ENCODE measurements at regions not wholly inside any gene's neighbourhood (a gene's known extent, or its start where the extent isn't known, plus 50 kb on each side); places are given as distances from the start of the nearest gene placed in this dataset.

GRCh38 chr1:81613803-81614202 is 186.9 kb upstream of the ADGRL2 start:
- DNase-seq: no peak

GRCh38 chr1:81607924-81608323 is 192.8 kb upstream of the ADGRL2 start:
- no peak for DNase-seq

GRCh38 chr1:81607086-81607485 is 193.6 kb upstream of the ADGRL2 start:
- no peak for DNase-seq

GRCh38 chr1:81606656-81607055 is 194.1 kb upstream of the ADGRL2 start:
- DNase-seq: no peak

- no peak for DNase-seq
Observed at GRCh38 chr1:81605023-81605422, 195.7 kb upstream of the ADGRL2 start.

- DNase-seq: no peak
Observed at GRCh38 chr1:81600878-81601622, 199.7 kb upstream of the ADGRL2 start.

GRCh38 chr1:81600363-81600762 is 200.4 kb upstream of the ADGRL2 start:
- DNase-seq: no peak

GRCh38 chr1:81598623-81599022 is 202.1 kb upstream of the ADGRL2 start:
- DNase-seq: no peak

- DNase-seq: no peak
Observed at GRCh38 chr1:81597720-81598426, 202.9 kb upstream of the ADGRL2 start.

GRCh38 chr1:81596341-81596740 is 204.4 kb upstream of the ADGRL2 start:
- peak; percentile 47 to 61 for DNase-seq

- DNase-seq: no peak
Observed at GRCh38 chr1:81594206-81594605, 206.5 kb upstream of the ADGRL2 start.

GRCh38 chr1:81592233-81592632 is 208.5 kb upstream of the ADGRL2 start:
- no peak for DNase-seq

GRCh38 chr1:81590171-81590570 is 210.6 kb upstream of the ADGRL2 start:
- no peak for DNase-seq

- no peak for DNase-seq
Observed at GRCh38 chr1:81588149-81588548, 212.6 kb upstream of the ADGRL2 start.

- DNase-seq: no peak
Observed at GRCh38 chr1:81587426-81587825, 213.3 kb upstream of the ADGRL2 start.

- DNase-seq: no peak
Observed at GRCh38 chr1:81585371-81585770, 215.4 kb upstream of the ADGRL2 start.

GRCh38 chr1:81584398-81584797 is 216.3 kb upstream of the ADGRL2 start:
- no peak for DNase-seq

- peak; percentile 35 to 70 for DNase-seq
Observed at GRCh38 chr1:81583878-81584277, 216.9 kb upstream of the ADGRL2 start.

- DNase-seq: no peak
Observed at GRCh38 chr1:81582467-81582986, 218.2 kb upstream of the ADGRL2 start.

GRCh38 chr1:81578867-81579266 is 221.9 kb upstream of the ADGRL2 start:
- no peak for DNase-seq

- no peak for DNase-seq
Observed at GRCh38 chr1:81577004-81577697, 223.6 kb upstream of the ADGRL2 start.

GRCh38 chr1:81574408-81574807 is 226.3 kb upstream of the ADGRL2 start:
- DNase-seq: no peak

- DNase-seq: no peak
Observed at GRCh38 chr1:81573458-81573857, 227.3 kb upstream of the ADGRL2 start.

GRCh38 chr1:81571946-81572345 is 228.8 kb upstream of the ADGRL2 start:
- no peak for DNase-seq

Measured in NCI-H524 (cell line).